Suppressor macrophage (primary cell): ENCODE measurements at regions not wholly inside any gene's neighbourhood (a gene's known extent, or its start where the extent isn't known, plus 50 kb on each side); places are given as distances from the start of the nearest gene placed in this dataset.

Experiments
- DNase-seq, 4 experiments: peaks; one replicate each; pipeline ENCODE4 v3.0.0-alpha.2; 2020 to 2022

- peak; percentile 10 to 58 (median 48) for DNase-seq
Measured at GRCh38 chr6:21381331-21381963, 212.1 kb upstream of the SOX4 start.

GRCh38 chr6:21382821-21383449, 210.6 kb upstream of the SOX4 start:
- DNase-seq = no peak

GRCh38 chr6:21383450-21384085, 210.0 kb upstream of the SOX4 start:
- DNase-seq = no peak

GRCh38 chr6:21384216-21384615, 209.3 kb upstream of the SOX4 start:
- DNase-seq = peak in 1 of 4 experiments; percentile 6

GRCh38 chr6:21386744-21387143, 206.8 kb upstream of the SOX4 start:
- DNase-seq = no peak

- DNase-seq = no peak
Measured at GRCh38 chr6:21390532-21391213, 202.9 kb upstream of the SOX4 start.

- no peak for DNase-seq
Measured at GRCh38 chr6:21392177-21392576, 201.4 kb upstream of the SOX4 start.

- DNase-seq = no peak
Measured at GRCh38 chr6:21393441-21394165, 199.9 kb upstream of the SOX4 start.

GRCh38 chr6:21395121-21395520, 198.4 kb upstream of the SOX4 start:
- DNase-seq = no peak

- DNase-seq = no peak
Measured at GRCh38 chr6:21396313-21396712, 197.2 kb upstream of the SOX4 start.

- no peak for DNase-seq
Measured at GRCh38 chr6:21398741-21399325, 194.7 kb upstream of the SOX4 start.

- peak; percentile 8 to 47 (median 19) for DNase-seq
Measured at GRCh38 chr6:21402368-21402767, 191.2 kb upstream of the SOX4 start.

- DNase-seq = peak; percentile 13 to 41 (median 35)
Measured at GRCh38 chr6:21404577-21404976, 189.0 kb upstream of the SOX4 start.

GRCh38 chr6:21406316-21406715, 187.2 kb upstream of the SOX4 start:
- DNase-seq = peak in 1 of 4 experiments; percentile 8

GRCh38 chr6:21409231-21409630, 184.3 kb upstream of the SOX4 start:
- no peak for DNase-seq

GRCh38 chr6:21413428-21413827, 180.1 kb upstream of the SOX4 start:
- no peak for DNase-seq

- DNase-seq = no peak
Measured at GRCh38 chr6:21414065-21414464, 179.5 kb upstream of the SOX4 start.

- no peak for DNase-seq
Measured at GRCh38 chr6:21420146-21420878, 173.2 kb upstream of the SOX4 start.

GRCh38 chr6:21420926-21421325, 172.6 kb upstream of the SOX4 start:
- no peak for DNase-seq

- no peak for DNase-seq
Measured at GRCh38 chr6:21423106-21423854, 170.3 kb upstream of the SOX4 start.
